Neuronal stem cell (in vitro differentiated cells): ENCODE measurements at regions not wholly inside any gene's neighbourhood (a gene's known extent, or its start where the extent isn't known, plus 50 kb on each side); places are given as distances from the start of the nearest gene placed in this dataset.

Experiments
- DNase-seq: peaks from one replicate; pipeline ENCODE4 v3.0.0-alpha.2; 2013; ENCODE audit warnings: low spot score
- H2AFZ ChIP-seq: one replicate; pipeline ENCODE4 v1.6.1; 2013; ENCODE audit warnings: mild to moderate bottlenecking, low read length, inconsistent platforms
- H2AK5ac ChIP-seq: 2 replicates; pipeline ENCODE4 v1.6.1; 2013; ENCODE audit warnings: low read depth, mild to moderate bottlenecking, inconsistent platforms, low read length, moderate library complexity, mixed read lengths
- H2BK120ac ChIP-seq: 2 replicates; pipeline ENCODE4 v1.6.1; 2013; ENCODE audit warnings: low read depth, mild to moderate bottlenecking, inconsistent platforms, low read length, moderate library complexity, mixed read lengths
- H2BK12ac ChIP-seq: one replicate; pipeline ENCODE4 v1.6.1; 2013; ENCODE audit warnings: low read length, inconsistent platforms
- H2BK15ac ChIP-seq: 2 replicates; pipeline ENCODE4 v1.6.1; 2013; ENCODE audit warnings: mild to moderate bottlenecking, low read length, inconsistent platforms, mixed read lengths
- H2BK5ac ChIP-seq: one replicate; pipeline ENCODE4 v1.6.1; 2013; ENCODE audit warnings: inconsistent platforms, mild to moderate bottlenecking, low read length, moderate library complexity
- H3K14ac ChIP-seq: one replicate; pipeline ENCODE4 v1.6.1; 2013; ENCODE audit warnings: low read length, inconsistent platforms
- H3K18ac ChIP-seq: 2 replicates; pipeline ENCODE4 v1.6.1; 2013; ENCODE audit warnings: low read length, inconsistent platforms
- H3K23ac ChIP-seq: 2 replicates; pipeline ENCODE4 v1.6.1; 2013; ENCODE audit warnings: low read depth, mild to moderate bottlenecking, mixed read lengths, low read length, inconsistent platforms; ENCODE audit not compliant: poor library complexity
- H3K27ac ChIP-seq: replicated peaks from 3 replicates; pipeline ENCODE4 v1.5.1; 2013; ENCODE audit warnings: low read length, inconsistent platforms
- H3K27me3 ChIP-seq, 3 experiments: 2 replicates each; pipeline ENCODE4 v1.6.1; 2013; ENCODE audit warnings: low read length in 3 of 3, mild to moderate bottlenecking in 2 of 3, inconsistent platforms in 1 of 3, low read depth in 1 of 3, mixed read lengths in 1 of 3, moderate library complexity in 1 of 3; ENCODE audit not compliant: control insufficient read depth in 3 of 3, insufficient read depth in 3 of 3
- H3K36me3 ChIP-seq, 2 donors: replicated peaks in 1 of 2; 2 replicates each; pipeline ENCODE4 v1.6.1; 2013; ENCODE audit warnings: low read length in 2 of 2; ENCODE audit not compliant: control insufficient read depth in 2 of 2, insufficient read depth in 2 of 2
- H3K4ac ChIP-seq: 2 replicates; pipeline ENCODE4 v1.6.1; 2013; ENCODE audit warnings: inconsistent platforms, mild to moderate bottlenecking, low read length, moderate library complexity
- H3K4me1 ChIP-seq, 2 donors: 1 replicate in 1 of 2; 2 replicates in 1 of 2; pipeline ENCODE4 v1.6.1; 2013; ENCODE audit warnings: low read length in 2 of 2, low read depth in 1 of 2; ENCODE audit not compliant: control insufficient read depth in 2 of 2, insufficient read depth in 1 of 2
- H3K4me2 ChIP-seq: one replicate; pipeline ENCODE4 v1.6.1; 2013; ENCODE audit warnings: mild to moderate bottlenecking, low read length, inconsistent platforms; ENCODE audit not compliant: insufficient read depth, poor library complexity, severe bottlenecking
- H3K4me3 ChIP-seq, 2 donors: 2 replicates each; pipeline ENCODE4 v1.5.1; 2013; ENCODE audit warnings: low read length in 2 of 2, mild to moderate bottlenecking in 2 of 2, inconsistent platforms in 1 of 2, moderate library complexity in 1 of 2
- H3K79me1 ChIP-seq: one replicate; pipeline ENCODE4 v1.6.1; 2013; ENCODE audit warnings: low read depth, mild to moderate bottlenecking, inconsistent platforms, low read length, moderate library complexity
- H3K9ac ChIP-seq: one replicate; pipeline ENCODE4 v1.6.1; 2013; ENCODE audit warnings: mild to moderate bottlenecking, low read depth, low read length, inconsistent platforms; ENCODE audit not compliant: poor library complexity
- H3K9me3 ChIP-seq, 2 donors: replicated peaks in 1 of 2; 2 replicates each; pipeline versions ENCODE3 to v1.6.1; 2013; ENCODE audit warnings: low read length in 2 of 2, mild to moderate bottlenecking in 2 of 2, inconsistent platforms in 1 of 2, low read depth in 1 of 2, mixed read lengths in 1 of 2, moderate library complexity in 1 of 2; ENCODE audit not compliant: control insufficient read depth in 2 of 2, insufficient read depth in 1 of 2
- H4K8ac ChIP-seq: one replicate; pipeline ENCODE4 v1.6.1; 2013; ENCODE audit warnings: low read depth, mild to moderate bottlenecking, inconsistent platforms, low read length, moderate library complexity
- H4K91ac ChIP-seq: one replicate; pipeline ENCODE4 v1.6.1; 2013; ENCODE audit warnings: low read length, low read depth, mild to moderate bottlenecking, inconsistent platforms; ENCODE audit not compliant: poor library complexity
- WGBS, 2 donors: extraction: QIAGEN DNeasy Blood & Tissue Kit; methylation state at CpG; one replicate each; pipeline ENCODE4 v1.1.7; 2013; ENCODE audit warnings: missing lambda C conversion rate in 2 of 2, mixed read lengths in 1 of 2; ENCODE audit not compliant: insufficient read length in 2 of 2, insufficient replicate concordance in 1 of 2; ENCODE audit errors: extremely low coverage in 2 of 2; 5-methylcytosine and 5-hydroxymethylcytosine counted together

- Histone ChIP-seq H3K23ac (no peak overlapping the region), H3K4me3 (no peak overlapping the region), H2BK120ac (no peak overlapping the region), H2BK5ac (no peak overlapping the region), H3K36me3 (no peaks in the 10 kb centered on the region), H3K27me3 (no peaks in the 10 kb centered on the region), H3K4ac (no peak overlapping the region), H3K4me2 (no peak overlapping the region), H3K4me1 (peaks cover 0 to 9% of the 10 kb centered on the region in 2 donors), H2BK15ac (no peak overlapping the region), H3K18ac (no peak overlapping the region), H3K9me3 (no peaks in the 10 kb centered on the region), H3K27ac (no peak overlapping the region), H2BK12ac (no peak overlapping the region), H3K14ac (no peak overlapping the region), H4K8ac (no peak overlapping the region), H4K91ac (no peak overlapping the region), H2AK5ac (no peak overlapping the region), H3K9ac (no peak overlapping the region), H3K79me1 (no peaks in the 10 kb centered on the region), H2AFZ (no peak overlapping the region)
- DNase-seq = no peak
- WGBS, 2 donors = no CpG with 5 or more reads among the region's 11 CpGs
These were observed 179.4 kb upstream of the SNX19 start for GRCh38 chr11:131095511-131096185.

- no peak overlapping the region for H3K9ac ChIP-seq
- H3K23ac ChIP-seq = no peak overlapping the region
- H2BK5ac ChIP-seq = no peak overlapping the region
- H2BK12ac ChIP-seq = no peak overlapping the region
- H3K4me2 ChIP-seq = no peak overlapping the region
- H2BK120ac ChIP-seq = no peak overlapping the region
- no peak overlapping the region for H3K4ac ChIP-seq
- DNase-seq = no peak
- H3K4me3 ChIP-seq = no peak overlapping the region
- H3K27me3 ChIP-seq = no peaks in the 10 kb centered on the region
- no peak overlapping the region for H2BK15ac ChIP-seq
- H3K14ac ChIP-seq = no peak overlapping the region
- no peaks in the 10 kb centered on the region for H3K79me1 ChIP-seq
- no CpG with 5 or more reads among the region's 6 CpGs for WGBS, 2 donors
- H3K9me3 ChIP-seq = no peaks in the 10 kb centered on the region
- H2AK5ac ChIP-seq = no peak overlapping the region
- H4K8ac ChIP-seq = no peak overlapping the region
- no peak overlapping the region for H3K27ac ChIP-seq
- H3K4me1 ChIP-seq = peaks cover 0 to 12% of the 10 kb centered on the region in 2 donors
- H3K36me3 ChIP-seq = no peaks in the 10 kb centered on the region
- no peak overlapping the region for H2AFZ ChIP-seq
- no peak overlapping the region for H3K18ac ChIP-seq
- no peak overlapping the region for H4K91ac ChIP-seq
These were observed 182.7 kb upstream of the SNX19 start for GRCh38 chr11:131099013-131099412.

- no CpG with 5 or more reads among the region's 1 CpG for WGBS, 2 donors
- no peak for DNase-seq
- Histone ChIP-seq H2BK15ac (no peak overlapping the region), H2AFZ (no peak overlapping the region), H4K8ac (no peak overlapping the region), H4K91ac (no peak overlapping the region), H3K27me3 (no peaks in the 10 kb centered on the region), H3K4me2 (no peak overlapping the region), H3K9me3 (no peaks in the 10 kb centered on the region), H3K23ac (no peak overlapping the region), H3K36me3 (no peaks in the 10 kb centered on the region), H3K79me1 (no peaks in the 10 kb centered on the region), H3K14ac (no peak overlapping the region), H3K9ac (no peak overlapping the region), H3K4me1 (peaks cover 0 to 10% of the 10 kb centered on the region in 2 donors), H2BK120ac (no peak overlapping the region), H2BK12ac (no peak overlapping the region), H3K18ac (no peak overlapping the region), H3K27ac (no peak overlapping the region), H3K4ac (no peak overlapping the region), H2BK5ac (no peak overlapping the region), H2AK5ac (no peak overlapping the region), H3K4me3 (no peak overlapping the region)
These were observed 183.5 kb upstream of the SNX19 start for GRCh38 chr11:131099746-131100145.

GRCh38 chr11:131108760-131109159 lies 192.5 kb upstream of the SNX19 start:
- Histone ChIP-seq H2BK15ac (no peak overlapping the region), H3K4me3 (no peak overlapping the region), H4K91ac (no peak overlapping the region), H3K23ac (no peak overlapping the region), H4K8ac (no peak overlapping the region), H3K9me3 (no peaks in the 10 kb centered on the region), H3K36me3 (no peaks in the 10 kb centered on the region), H3K9ac (no peak overlapping the region), H3K79me1 (no peaks in the 10 kb centered on the region), H2AFZ (no peak overlapping the region), H2AK5ac (no peak overlapping the region), H3K18ac (no peak overlapping the region), H3K4ac (no peak overlapping the region), H3K14ac (no peak overlapping the region), H2BK5ac (no peak overlapping the region), H2BK12ac (no peak overlapping the region), H3K4me2 (no peak overlapping the region), H3K27ac (no peak overlapping the region), H3K27me3 (no peaks in the 10 kb centered on the region), H3K4me1 (no peaks in the 10 kb centered on the region), H2BK120ac (no peak overlapping the region)
- WGBS, 2 donors = no CpG with 5 or more reads among the region's 1 CpG
- no peak for DNase-seq
